ENCODE measurements at regions not wholly inside any gene's neighbourhood (a gene's known extent, or its start where the extent isn't known, plus 50 kb on each side); places are given as distances from the start of the nearest gene placed in this dataset.

GRCh38 chr3:70824078-70824477 lies 511.6 kb upstream of the MDFIC2 start:
- CTCF ChIA-PET, result interaction anchor here (1.2 kb wide), 1 partner anchor 107 kb away, joined by 4 read pairs; no protein-coding TSS in a partner anchor
- DNase-seq, result no peak
- Histone ChIP-seq H3K79me2 (ENCODE audit: low read length) (no peaks in the 10 kb centered on the region), H4K20me1 (ENCODE audit: low read length) (no peaks in the 10 kb centered on the region), H3K4me1 (ENCODE audit: insufficient read depth, low read length) (peaks cover 21% of the 10 kb centered on the region), H2AFZ (ENCODE audit: low read length) (no peak overlapping the region), H3K9me3 (ENCODE audit: low read length) (no peaks in the 10 kb centered on the region), H3K4me2 (ENCODE audit: low read length) (peak overlapping the region; percentile 39; the same call in 1 of the 2 replicates), H3K27me3 (ENCODE audit: low read length) (no peaks in the 10 kb centered on the region), H3K36me3 (ENCODE audit: low read depth, low read length) (no peaks in the 10 kb centered on the region), H3F3A (ENCODE audit: low read length, unreplicated experiment) (no peaks in the 10 kb centered on the region), H3K4me3 (ENCODE audit: low read length) (no peak overlapping the region), H3K27ac (ENCODE audit: low read length) (peak overlapping the region; percentile 42), H3K9ac (ENCODE audit: low read length) (no peak overlapping the region), H3K9me2 (replicated peaks; ENCODE audit: low read length) (no peaks in the 10 kb centered on the region)
- no peak for ATAC-seq
- intact Hi-C loops (cut with micrococcal nuclease), result no loop called here
- POLR2A ChIA-PET (ENCODE audit: unreplicated experiment), result no interaction called here
- no TSS peak for BruUV-seq (replicated peaks)
- TF ChIP-seq EZH2phosphoT487 (IDR thresholded peaks at IDR 0.05; ENCODE audit: borderline replicate concordance, low read length) (no peak), EZH2 (IDR thresholded peaks at IDR 0.05; ENCODE audit: low read length, unreplicated experiment) (no peak)
- TF ChIP-seq, protein P1, sequence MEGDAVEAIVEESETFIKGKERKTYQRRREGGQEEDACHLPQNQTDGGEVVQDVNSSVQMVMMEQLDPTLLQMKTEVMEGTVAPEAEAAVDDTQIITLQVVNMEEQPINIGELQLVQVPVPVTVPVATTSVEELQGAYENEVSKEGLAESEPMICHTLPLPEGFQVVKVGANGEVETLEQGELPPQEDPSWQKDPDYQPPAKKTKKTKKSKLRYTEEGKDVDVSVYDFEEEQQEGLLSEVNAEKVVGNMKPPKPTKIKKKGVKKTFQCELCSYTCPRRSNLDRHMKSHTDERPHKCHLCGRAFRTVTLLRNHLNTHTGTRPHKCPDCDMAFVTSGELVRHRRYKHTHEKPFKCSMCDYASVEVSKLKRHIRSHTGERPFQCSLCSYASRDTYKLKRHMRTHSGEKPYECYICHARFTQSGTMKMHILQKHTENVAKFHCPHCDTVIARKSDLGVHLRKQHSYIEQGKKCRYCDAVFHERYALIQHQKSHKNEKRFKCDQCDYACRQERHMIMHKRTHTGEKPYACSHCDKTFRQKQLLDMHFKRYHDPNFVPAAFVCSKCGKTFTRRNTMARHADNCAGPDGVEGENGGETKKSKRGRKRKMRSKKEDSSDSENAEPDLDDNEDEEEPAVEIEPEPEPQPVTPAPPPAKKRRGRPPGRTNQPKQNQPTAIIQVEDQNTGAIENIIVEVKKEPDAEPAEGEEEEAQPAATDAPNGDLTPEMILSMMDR (conservative IDR thresholded peaks at IDR 0.05; ENCODE audit: low read depth, low read length), result no peak

DNA sequence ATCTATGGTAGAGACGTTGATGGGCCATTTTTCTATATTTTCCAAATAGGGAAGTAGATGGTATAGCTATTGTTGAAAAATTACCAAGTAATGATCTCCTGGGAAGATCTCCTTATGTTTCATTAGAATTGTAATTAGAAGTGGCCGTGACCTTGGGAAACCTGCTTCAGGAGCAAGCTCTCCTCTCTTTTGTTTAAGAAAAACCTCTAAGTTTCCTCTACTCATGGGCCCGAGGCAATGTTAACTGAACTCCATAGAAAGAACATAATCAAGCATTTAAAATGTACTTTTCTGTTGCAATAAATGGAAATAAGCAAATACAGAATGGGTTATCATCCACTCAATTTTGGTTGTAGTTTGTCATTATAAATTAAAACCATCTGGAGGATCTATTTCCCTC lies 511.2 kb upstream of the MDFIC2 start:
- ATAC-seq, result no peak

GRCh38 chr3:70822669-70823068 lies 510.2 kb upstream of the MDFIC2 start:
- H3K36me3 ChIP-seq (ENCODE audit: low read depth, low read length), result no peaks in the 10 kb centered on the region
- no peaks in the 10 kb centered on the region for H4K20me1 ChIP-seq (ENCODE audit: low read length)
- no peaks in the 10 kb centered on the region for H3F3A ChIP-seq (ENCODE audit: low read length, unreplicated experiment)
- no peaks in the 10 kb centered on the region for H3K9me2 ChIP-seq (replicated peaks; ENCODE audit: low read length)
- no peak overlapping the region for H3K4me2 ChIP-seq (ENCODE audit: low read length)
- H2AFZ ChIP-seq (ENCODE audit: low read length), result no peak overlapping the region
- peaks cover 25% of the 10 kb centered on the region for H3K4me1 ChIP-seq (ENCODE audit: insufficient read depth, low read length)
- H3K9ac ChIP-seq (ENCODE audit: low read length), result no peak overlapping the region
- H3K79me2 ChIP-seq (ENCODE audit: low read length), result no peaks in the 10 kb centered on the region
- POLR2A ChIA-PET (ENCODE audit: unreplicated experiment), result no interaction called here
- H3K4me3 ChIP-seq (ENCODE audit: low read length), result no peak overlapping the region
- ATAC-seq (no peak), DNase-seq (no peak)
- TF ChIP-seq EZH2phosphoT487 (IDR thresholded peaks at IDR 0.05; ENCODE audit: borderline replicate concordance, low read length) (no peak), EZH2 (IDR thresholded peaks at IDR 0.05; ENCODE audit: low read length, unreplicated experiment) (no peak)
- TF ChIP-seq, protein P1 (conservative IDR thresholded peaks at IDR 0.05; ENCODE audit: low read depth, low read length), result no peak
- no peaks in the 10 kb centered on the region for H3K9me3 ChIP-seq (ENCODE audit: low read length)
- BruUV-seq (replicated peaks), result no TSS peak
- no peaks in the 10 kb centered on the region for H3K27me3 ChIP-seq (ENCODE audit: low read length)
- H3K27ac ChIP-seq (ENCODE audit: low read length), result no peak overlapping the region
- CTCF ChIA-PET, result no interaction called here
- intact Hi-C loops (cut with micrococcal nuclease), result no loop called here

More for the DNA sequence above, 511.2 kb upstream of the MDFIC2 start:
- POLR2A ChIA-PET (ENCODE audit: unreplicated experiment), result no interaction called here
- Histone ChIP-seq H3K79me2 (ENCODE audit: low read length) (no peaks in the 10 kb centered on the region), H3K4me2 (ENCODE audit: low read length) (no peak overlapping the region), H3K9ac (ENCODE audit: low read length) (no peak overlapping the region), H3K36me3 (ENCODE audit: low read depth, low read length) (no peaks in the 10 kb centered on the region), H4K20me1 (ENCODE audit: low read length) (no peaks in the 10 kb centered on the region), H3K27me3 (ENCODE audit: low read length) (no peaks in the 10 kb centered on the region), H2AFZ (ENCODE audit: low read length) (no peak overlapping the region), H3K9me3 (ENCODE audit: low read length) (no peaks in the 10 kb centered on the region), H3K9me2 (replicated peaks; ENCODE audit: low read length) (no peaks in the 10 kb centered on the region), H3F3A (ENCODE audit: low read length, unreplicated experiment) (no peaks in the 10 kb centered on the region), H3K4me3 (ENCODE audit: low read length) (no peak overlapping the region), H3K4me1 (ENCODE audit: insufficient read depth, low read length) (peaks cover 21% of the 10 kb centered on the region), H3K27ac (ENCODE audit: low read length) (no peak overlapping the region)
- CTCF ChIA-PET, result no interaction called here
- DNase-seq, result no peak
- intact Hi-C loops (cut with micrococcal nuclease), result no loop called here
- no peak for TF ChIP-seq EZH2 (IDR thresholded peaks at IDR 0.05; ENCODE audit: low read length, unreplicated experiment)
- TF ChIP-seq, protein P1 (conservative IDR thresholded peaks at IDR 0.05; ENCODE audit: low read depth, low read length), result no peak
- TF ChIP-seq EZH2phosphoT487 (IDR thresholded peaks at IDR 0.05; ENCODE audit: borderline replicate concordance, low read length), result no peak
- BruUV-seq (replicated peaks), result no TSS peak

Data from PC-3 (cell line).